Nephron progenitor cell (in vitro differentiated cells): ENCODE measurements at regions not wholly inside any gene's neighbourhood (a gene's known extent, or its start where the extent isn't known, plus 50 kb on each side); places are given as distances from the start of the nearest gene placed in this dataset.

Experiments
- DNase-seq: peaks from one replicate; pipeline ENCODE4 v3.0.0; 2021
- H3K27ac Mint-ChIP-seq: 2 replicates; pipeline ENCODE4 v1.8.0; 2021; ENCODE audit warnings: mild to moderate bottlenecking, moderate library complexity, mixed read lengths
- H3K27me3 Mint-ChIP-seq: 2 replicates; pipeline ENCODE4 v1.8.0; 2021; ENCODE audit warnings: mild to moderate bottlenecking, low read depth, mixed read lengths; ENCODE audit not compliant: poor library complexity
- H3K36me3 Mint-ChIP-seq: 2 replicates; pipeline ENCODE4 v1.8.0; 2021; ENCODE audit warnings: low read depth, mixed read lengths
- H3K4me1 Mint-ChIP-seq: 2 replicates; pipeline ENCODE4 v1.8.0; 2021; ENCODE audit warnings: mixed read lengths
- H3K4me3 Mint-ChIP-seq: 2 replicates; pipeline ENCODE4 v1.8.0; 2021; ENCODE audit warnings: mild to moderate bottlenecking, moderate library complexity, mixed read lengths
- H3K9me3 Mint-ChIP-seq: 2 replicates; pipeline ENCODE4 v1.8.0; 2021; ENCODE audit warnings: mild to moderate bottlenecking, moderate library complexity, mixed read lengths
- TF ChIP-seq, protein P1 (sequence below): fragments of 200-600 bp; sonication (generic); IDR thresholded peaks from 2 replicates; pipeline ENCODE4 v1.5.0; 2021; ENCODE audit warnings: antibody characterized with exemption

- H3K9me3 Mint-ChIP-seq = no peaks in the 10 kb centered on the region
- peaks cover 37% of the 10 kb centered on the region for H3K4me1 Mint-ChIP-seq
- H3K27ac Mint-ChIP-seq = no peak overlapping the region
- H3K36me3 Mint-ChIP-seq = no peaks in the 10 kb centered on the region
- TF ChIP-seq, protein P1, sequence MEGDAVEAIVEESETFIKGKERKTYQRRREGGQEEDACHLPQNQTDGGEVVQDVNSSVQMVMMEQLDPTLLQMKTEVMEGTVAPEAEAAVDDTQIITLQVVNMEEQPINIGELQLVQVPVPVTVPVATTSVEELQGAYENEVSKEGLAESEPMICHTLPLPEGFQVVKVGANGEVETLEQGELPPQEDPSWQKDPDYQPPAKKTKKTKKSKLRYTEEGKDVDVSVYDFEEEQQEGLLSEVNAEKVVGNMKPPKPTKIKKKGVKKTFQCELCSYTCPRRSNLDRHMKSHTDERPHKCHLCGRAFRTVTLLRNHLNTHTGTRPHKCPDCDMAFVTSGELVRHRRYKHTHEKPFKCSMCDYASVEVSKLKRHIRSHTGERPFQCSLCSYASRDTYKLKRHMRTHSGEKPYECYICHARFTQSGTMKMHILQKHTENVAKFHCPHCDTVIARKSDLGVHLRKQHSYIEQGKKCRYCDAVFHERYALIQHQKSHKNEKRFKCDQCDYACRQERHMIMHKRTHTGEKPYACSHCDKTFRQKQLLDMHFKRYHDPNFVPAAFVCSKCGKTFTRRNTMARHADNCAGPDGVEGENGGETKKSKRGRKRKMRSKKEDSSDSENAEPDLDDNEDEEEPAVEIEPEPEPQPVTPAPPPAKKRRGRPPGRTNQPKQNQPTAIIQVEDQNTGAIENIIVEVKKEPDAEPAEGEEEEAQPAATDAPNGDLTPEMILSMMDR = no peak
- no peak for DNase-seq
- no peaks in the 10 kb centered on the region for H3K27me3 Mint-ChIP-seq
- H3K4me3 Mint-ChIP-seq = no peak overlapping the region
Measured at GRCh38 chr6:44046516-44047178, 80.6 kb downstream of the MRPL14 start.

DNA sequence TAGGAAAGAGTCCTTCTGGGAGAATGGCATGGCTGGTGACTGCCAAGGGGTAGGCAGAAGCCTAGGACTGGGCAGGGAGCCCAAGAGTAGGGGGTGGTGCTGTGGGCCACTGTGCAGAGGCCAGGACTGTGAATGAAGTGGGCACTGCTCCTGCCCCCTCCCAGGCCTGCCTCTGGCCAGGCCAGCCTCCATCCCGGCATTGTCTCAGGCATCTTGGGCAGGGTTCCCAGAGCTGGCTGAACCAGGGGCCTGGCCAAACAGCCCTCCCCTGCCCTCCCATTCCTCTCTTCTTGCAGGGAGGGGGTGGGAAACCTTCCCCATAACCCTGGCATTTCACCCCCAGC, 81.6 kb downstream of the MRPL14 start:
- TF ChIP-seq, protein P1 = no peak
- Mint-ChIP-seq H3K4me1 (peaks cover 41% of the 10 kb centered on the region), H3K36me3 (no peaks in the 10 kb centered on the region), H3K27me3 (no peaks in the 10 kb centered on the region), H3K4me3 (no peak overlapping the region), H3K9me3 (no peaks in the 10 kb centered on the region), H3K27ac (no peak overlapping the region)
- no peak for DNase-seq

- H3K9me3 Mint-ChIP-seq = no peaks in the 10 kb centered on the region
- no peak for DNase-seq
- TF ChIP-seq, protein P1 = no peak
- H3K36me3 Mint-ChIP-seq = no peaks in the 10 kb centered on the region
- no peak overlapping the region for H3K4me3 Mint-ChIP-seq
- no peaks in the 10 kb centered on the region for H3K27me3 Mint-ChIP-seq
- no peak overlapping the region for H3K27ac Mint-ChIP-seq
- peaks cover 41% of the 10 kb centered on the region for H3K4me1 Mint-ChIP-seq
Measured at GRCh38 chr6:44044940-44045671, 82.1 kb downstream of the MRPL14 start.

- no peak for DNase-seq
- Mint-ChIP-seq H3K36me3 (no peaks in the 10 kb centered on the region), H3K4me3 (no peak overlapping the region), H3K9me3 (no peaks in the 10 kb centered on the region), H3K27me3 (no peaks in the 10 kb centered on the region), H3K4me1 (peaks cover 44% of the 10 kb centered on the region), H3K27ac (no peak overlapping the region)
- TF ChIP-seq, protein P1 = no peak
Measured at GRCh38 chr6:44044154-44044539, 83.1 kb downstream of the MRPL14 start.

DNA sequence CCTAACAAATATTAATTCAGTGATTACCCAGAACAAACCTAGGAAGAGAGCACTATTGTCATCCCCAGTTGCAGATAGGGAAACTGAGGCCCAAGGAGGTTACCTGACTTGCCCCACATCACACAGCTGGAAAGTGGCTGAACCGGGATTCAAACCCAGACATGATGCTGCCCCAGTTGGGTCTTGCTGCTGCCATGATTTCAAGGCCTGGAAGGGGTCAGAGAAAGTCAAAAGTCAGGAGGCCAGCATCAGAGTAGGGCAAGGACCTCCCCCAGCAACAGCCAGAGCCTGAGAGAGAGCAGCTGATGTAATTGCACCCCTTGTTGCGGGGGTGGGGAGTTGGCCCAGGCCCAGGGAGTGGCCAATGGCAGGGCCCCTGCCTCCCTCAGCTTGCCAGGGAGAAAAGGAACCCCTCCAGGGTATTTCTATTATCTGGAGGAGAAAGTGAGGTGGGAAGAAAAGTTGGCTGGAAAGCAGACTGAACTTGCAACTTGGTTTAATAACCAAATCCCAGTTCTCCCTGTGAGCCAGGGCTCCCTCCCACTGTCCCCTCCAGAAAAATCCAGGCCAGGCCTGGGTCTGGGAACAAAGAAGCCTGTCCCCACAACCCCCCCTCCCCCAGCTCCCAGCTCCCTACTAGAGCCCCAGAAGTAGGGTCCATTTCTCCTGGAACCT, 83.6 kb downstream of the MRPL14 start:
- no peak for DNase-seq
- H3K27me3 Mint-ChIP-seq = no peaks in the 10 kb centered on the region
- TF ChIP-seq, protein P1 = no peak
- no peaks in the 10 kb centered on the region for H3K9me3 Mint-ChIP-seq
- H3K4me1 Mint-ChIP-seq = peaks cover 50% of the 10 kb centered on the region
- H3K27ac Mint-ChIP-seq = peak overlapping the region; percentile 34
- no peak overlapping the region for H3K4me3 Mint-ChIP-seq
- no peaks in the 10 kb centered on the region for H3K36me3 Mint-ChIP-seq
